MG63 (cell line): ENCODE measurements at regions not wholly inside any gene's neighbourhood (a gene's known extent, or its start where the extent isn't known, plus 50 kb on each side); places are given as distances from the start of the nearest gene placed in this dataset.

ENCODE experiments used
- DNase-seq: peaks from one replicate; pipeline ENCODE4 v3.0.0-alpha.2; 2020
- H3K27me3 ChIP-seq: fragments of 250-450 bp; sonication (Bioruptor Pico); 2 replicates; pipeline ENCODE4 v1.5.1; 2020; ENCODE audit warnings: mild to moderate bottlenecking, moderate library complexity
- H3K36me3 ChIP-seq: fragments of 250-450 bp; sonication (Bioruptor Pico); 2 replicates; pipeline ENCODE4 v1.5.1; 2020; ENCODE audit warnings: mild to moderate bottlenecking, moderate library complexity
- H3K4me3 ChIP-seq: fragments of 250-450 bp; sonication (Bioruptor Pico); 2 replicates; pipeline ENCODE4 v1.5.1; 2020; ENCODE audit warnings: mild to moderate bottlenecking, moderate library complexity
- H3K9me3 ChIP-seq: fragments of 250-450 bp; sonication (Bioruptor Pico); 2 replicates; pipeline ENCODE4 v1.5.1; 2020; ENCODE audit warnings: mild to moderate bottlenecking, moderate library complexity

GRCh38 chr19:29263305-29264135, 50.6 kb upstream of the UQCRFS1 start:
- no peaks in the 10 kb centered on the region for H3K36me3 ChIP-seq
- H3K27me3 ChIP-seq, result peaks cover 2% of the 10 kb centered on the region
- H3K9me3 ChIP-seq, result no peaks in the 10 kb centered on the region
- peak; percentile 33 for DNase-seq
- no peak overlapping the region for H3K4me3 ChIP-seq

DNA sequence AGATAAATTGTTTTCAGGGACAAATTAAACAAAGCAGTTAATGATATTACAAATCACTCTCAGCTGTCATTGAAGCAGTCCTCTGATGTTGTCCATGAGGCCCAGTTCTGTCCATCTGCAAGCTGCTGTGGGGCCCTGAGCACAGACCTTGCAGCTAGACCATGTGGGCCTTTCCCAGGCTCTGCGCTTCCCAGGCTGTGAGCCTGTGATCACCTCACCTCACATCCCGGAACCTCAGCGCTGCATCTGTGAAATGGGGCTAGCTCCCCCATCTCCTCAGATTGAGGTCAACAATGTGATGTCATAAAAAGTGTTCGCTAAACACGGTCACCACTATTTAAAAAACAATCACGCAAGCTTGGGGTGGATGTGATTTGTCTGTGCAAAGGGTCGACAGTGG, 51.9 kb upstream of the UQCRFS1 start:
- no peaks in the 10 kb centered on the region for H3K9me3 ChIP-seq
- no peak overlapping the region for H3K4me3 ChIP-seq
- H3K27me3 ChIP-seq, result peaks cover 2% of the 10 kb centered on the region
- H3K36me3 ChIP-seq, result no peaks in the 10 kb centered on the region
- no peak for DNase-seq

DNA sequence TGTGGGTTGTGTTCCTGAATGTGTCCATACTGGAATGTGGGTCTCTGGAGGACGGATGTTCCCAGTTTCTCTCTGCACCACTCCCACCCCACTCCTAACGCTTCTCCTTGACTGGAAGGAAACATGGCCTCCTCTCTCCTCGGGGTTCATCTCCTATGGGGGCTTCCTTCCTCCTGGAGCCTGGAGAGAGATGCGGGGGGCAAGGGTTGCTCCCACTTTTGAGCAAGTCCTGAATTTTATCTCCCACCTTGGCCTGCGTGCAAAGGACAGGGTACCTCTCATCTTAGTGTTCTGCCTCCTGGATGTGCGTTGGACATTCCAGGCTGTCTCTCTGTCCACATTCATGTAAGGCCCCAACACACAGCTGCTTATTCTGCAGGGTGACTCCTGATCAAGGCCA, 52.5 kb upstream of the UQCRFS1 start:
- Histone ChIP-seq H3K27me3 (peaks cover 2% of the 10 kb centered on the region), H3K9me3 (no peaks in the 10 kb centered on the region), H3K4me3 (no peak overlapping the region), H3K36me3 (no peaks in the 10 kb centered on the region)
- DNase-seq, result no peak

DNA sequence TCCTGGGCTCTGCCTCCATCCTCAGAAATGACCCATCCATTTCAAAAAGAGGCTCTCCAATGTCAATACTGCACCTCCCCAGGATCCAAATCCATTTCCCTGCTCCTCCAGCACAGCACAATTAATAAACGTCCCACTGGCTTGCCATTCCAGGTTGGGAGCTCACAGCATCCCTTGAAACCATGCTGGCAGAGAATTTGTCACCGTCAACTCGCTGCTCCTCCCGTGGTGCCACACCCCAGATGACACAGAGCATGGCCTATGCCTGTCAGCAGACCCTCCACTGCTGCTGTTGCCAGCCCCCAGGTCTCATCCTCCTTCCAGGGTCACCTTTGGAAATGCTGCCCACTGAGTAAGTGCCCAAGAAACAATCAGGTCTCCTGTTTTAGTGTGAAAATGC, 53.0 kb upstream of the UQCRFS1 start:
- H3K4me3 ChIP-seq, result no peak overlapping the region
- no peak for DNase-seq
- H3K27me3 ChIP-seq, result peaks cover 2% of the 10 kb centered on the region

DNA sequence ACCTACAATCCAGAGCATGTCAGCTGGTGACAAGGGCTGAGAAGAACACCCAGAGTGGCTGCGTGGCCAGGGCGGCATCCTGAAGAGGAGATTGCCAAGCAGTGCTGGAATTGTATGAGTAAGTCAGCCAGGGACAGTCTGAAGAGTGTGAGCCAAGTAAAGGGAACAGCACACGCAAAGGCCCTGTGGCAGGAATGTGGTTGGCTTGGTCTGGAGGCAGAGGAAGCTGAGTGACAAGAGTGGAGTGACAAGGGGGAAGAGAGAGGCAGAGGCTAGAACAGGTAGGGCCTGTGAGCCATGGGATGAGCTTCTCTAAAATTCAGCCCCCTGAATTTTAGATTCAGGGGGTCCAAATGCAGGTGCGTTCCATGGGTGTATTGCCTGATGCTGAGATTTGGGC, 53.7 kb upstream of the UQCRFS1 start:
- H3K9me3 ChIP-seq, result no peaks in the 10 kb centered on the region
- DNase-seq, result no peak
- no peaks in the 10 kb centered on the region for H3K36me3 ChIP-seq
- H3K27me3 ChIP-seq, result peaks cover 2% of the 10 kb centered on the region; the same call in 1 of the 2 replicates
- H3K4me3 ChIP-seq, result no peak overlapping the region

More for the DNA sequence above, 53.0 kb upstream of the UQCRFS1 start:
- Histone ChIP-seq H3K9me3 (no peaks in the 10 kb centered on the region), H3K36me3 (no peaks in the 10 kb centered on the region)

DNA sequence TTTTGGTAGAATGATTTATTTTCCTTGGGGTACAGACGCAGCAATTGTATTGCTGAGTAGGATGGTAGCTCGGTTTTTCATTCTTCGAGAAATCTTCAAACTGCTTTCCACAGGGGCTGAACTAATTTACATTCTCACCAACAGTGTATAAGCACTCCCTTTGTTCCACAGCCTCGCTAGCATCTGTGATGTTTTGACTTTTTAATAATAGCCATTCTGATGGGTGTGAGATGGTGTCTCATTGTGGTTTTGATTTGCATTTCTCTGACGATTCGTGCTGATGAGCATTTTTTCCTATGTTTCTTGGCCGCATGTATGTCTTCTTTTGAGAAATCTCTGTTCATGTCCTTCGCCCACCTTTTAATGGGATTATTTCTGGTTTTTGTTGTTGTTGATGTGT, 54.8 kb upstream of the UQCRFS1 start:
- Histone ChIP-seq H3K27me3 (peaks cover 2% of the 10 kb centered on the region; the same call in 1 of the 2 replicates), H3K9me3 (no peaks in the 10 kb centered on the region), H3K4me3 (no peak overlapping the region), H3K36me3 (no peaks in the 10 kb centered on the region)
- no peak for DNase-seq

DNA sequence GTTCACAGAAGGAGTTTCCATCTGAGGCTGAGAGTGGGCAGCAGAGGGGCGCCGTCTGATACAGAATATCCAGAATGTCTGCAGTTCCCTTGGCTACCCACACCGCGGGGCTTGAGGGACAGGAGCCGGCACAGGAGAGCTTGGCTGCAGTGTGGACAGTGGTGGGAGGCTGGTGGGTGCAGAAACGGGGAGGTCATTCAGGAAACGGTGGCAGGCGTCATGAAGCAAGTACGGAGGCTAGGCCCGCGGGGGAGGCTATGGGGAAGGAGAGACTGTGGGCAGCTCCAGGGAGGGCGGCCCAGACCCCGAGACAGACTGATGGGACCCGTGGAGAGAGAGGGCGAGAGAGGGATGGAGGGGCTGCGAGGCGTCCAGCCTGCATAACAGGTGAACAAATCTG, 55.2 kb upstream of the UQCRFS1 start:
- Histone ChIP-seq H3K4me3 (no peak overlapping the region), H3K9me3 (no peaks in the 10 kb centered on the region), H3K27me3 (peaks cover 2% of the 10 kb centered on the region; the same call in 1 of the 2 replicates), H3K36me3 (no peaks in the 10 kb centered on the region)
- DNase-seq, result no peak

DNA sequence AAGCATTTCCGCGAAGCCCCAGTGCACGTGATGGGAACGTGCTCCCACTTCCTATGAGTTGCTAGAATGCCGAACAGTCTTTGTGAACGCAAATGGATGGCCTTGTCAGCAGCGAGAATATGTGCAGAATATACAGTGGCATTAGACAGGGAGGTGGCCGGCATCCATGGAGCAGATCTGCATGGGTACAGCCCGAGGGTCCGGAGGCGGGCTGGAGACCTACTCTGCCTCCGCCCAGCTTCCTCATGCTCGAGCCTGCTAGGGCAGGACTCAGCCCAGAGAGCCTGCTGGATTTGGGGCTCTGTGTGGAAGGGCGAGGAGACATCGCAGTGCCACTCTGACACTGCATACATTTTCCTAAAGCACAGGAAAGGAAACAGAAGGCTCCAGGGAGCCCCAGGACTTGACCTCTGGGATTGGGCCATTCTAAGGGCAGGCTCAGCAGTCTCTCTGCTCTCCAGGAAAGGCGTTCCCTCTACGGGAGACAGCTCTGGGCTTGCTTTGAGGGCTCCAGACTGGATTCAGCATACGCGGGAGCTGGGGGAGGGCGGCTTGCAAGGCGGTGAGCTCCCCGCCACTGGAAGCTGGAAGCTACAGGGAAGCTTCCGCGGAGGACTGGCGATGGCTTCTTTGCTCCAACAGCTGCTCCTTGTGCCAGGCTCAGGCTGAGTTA, 55.9 kb upstream of the UQCRFS1 start:
- H3K9me3 ChIP-seq, result no peaks in the 10 kb centered on the region
- no peak for DNase-seq
- H3K4me3 ChIP-seq, result no peak overlapping the region
- H3K27me3 ChIP-seq, result no peaks in the 10 kb centered on the region; the same call in 1 of the 2 replicates
- H3K36me3 ChIP-seq, result no peaks in the 10 kb centered on the region

DNA sequence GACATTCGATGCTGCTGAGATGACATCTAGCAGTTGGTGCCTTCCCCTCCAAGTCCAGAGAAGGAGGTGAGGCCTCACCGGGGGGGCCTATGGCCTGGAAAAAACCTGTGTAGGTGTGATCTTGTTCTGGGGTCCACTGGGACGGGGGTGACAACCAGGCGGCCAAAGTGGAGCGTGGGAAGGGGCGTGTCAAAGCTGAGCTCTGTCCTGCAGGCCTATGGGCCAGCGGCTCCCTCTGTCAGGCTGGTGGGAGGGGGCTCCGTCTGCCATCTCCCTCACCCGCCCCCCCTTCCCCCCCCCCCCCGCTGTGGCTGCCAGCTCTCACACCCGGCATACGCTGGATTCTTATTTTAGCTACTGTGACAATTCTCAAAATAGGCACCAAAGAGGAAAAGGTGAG, 56.7 kb upstream of the UQCRFS1 start:
- Histone ChIP-seq H3K27me3 (no peaks in the 10 kb centered on the region; the same call in 1 of the 2 replicates), H3K9me3 (no peaks in the 10 kb centered on the region), H3K36me3 (no peaks in the 10 kb centered on the region), H3K4me3 (no peak overlapping the region)
- no peak for DNase-seq

DNA sequence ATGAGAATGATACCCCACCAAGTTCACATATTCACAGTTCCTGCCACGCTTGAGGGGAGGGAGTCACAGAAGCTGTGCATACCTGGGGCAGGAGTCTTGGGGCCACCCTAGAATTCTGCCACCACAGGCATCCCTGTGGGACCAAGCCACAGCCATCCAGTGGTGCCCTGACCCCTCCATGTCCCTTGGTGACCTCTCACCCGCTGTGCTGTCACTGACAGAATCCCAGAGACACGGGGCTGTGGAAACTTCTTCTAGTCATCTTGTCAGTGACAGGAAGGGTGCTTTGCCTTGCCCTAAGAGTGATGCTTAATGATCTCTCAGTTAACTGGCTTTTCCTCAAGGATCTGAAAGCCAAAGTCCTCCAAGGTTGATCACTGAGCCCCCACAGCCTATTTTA, 58.4 kb upstream of the UQCRFS1 start:
- DNase-seq, result no peak
- no peaks in the 10 kb centered on the region for H3K9me3 ChIP-seq
- no peaks in the 10 kb centered on the region for H3K36me3 ChIP-seq
- H3K4me3 ChIP-seq, result no peak overlapping the region
- no peaks in the 10 kb centered on the region; the same call in 1 of the 2 replicates for H3K27me3 ChIP-seq

- Histone ChIP-seq H3K4me3 (no peak overlapping the region), H3K9me3 (no peaks in the 10 kb centered on the region), H3K27me3 (no peaks in the 10 kb centered on the region; the same call in 1 of the 2 replicates), H3K36me3 (no peaks in the 10 kb centered on the region)
- DNase-seq, result no peak
These were observed 59.0 kb upstream of the UQCRFS1 start for GRCh38 chr19:29271911-29272310.

GRCh38 chr19:29273000-29273640, 60.2 kb upstream of the UQCRFS1 start:
- H3K4me3 ChIP-seq, result no peak overlapping the region
- H3K9me3 ChIP-seq, result no peaks in the 10 kb centered on the region
- peaks cover under 1% of the 10 kb centered on the region for H3K27me3 ChIP-seq
- no peak for DNase-seq
- no peaks in the 10 kb centered on the region for H3K36me3 ChIP-seq

DNA sequence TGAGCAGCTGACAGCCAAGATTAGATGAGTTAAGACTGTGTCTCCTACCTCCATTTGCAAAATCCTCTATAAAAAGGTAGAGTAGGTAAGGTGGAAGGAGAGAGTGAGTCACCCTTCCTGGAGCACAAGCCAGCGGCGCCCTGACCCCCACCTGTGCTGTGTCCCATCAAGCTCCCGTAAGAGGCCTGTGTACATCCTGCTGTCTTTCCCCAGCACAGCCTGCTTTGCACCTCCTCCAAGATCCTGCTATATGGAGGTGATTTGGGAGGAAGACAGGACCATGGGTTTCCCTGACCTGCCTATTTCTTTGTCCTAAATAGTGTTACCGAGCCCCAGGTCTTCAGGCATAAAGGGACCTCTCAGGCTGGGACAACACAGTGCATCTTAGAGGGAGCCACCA, 62.3 kb upstream of the UQCRFS1 start:
- Histone ChIP-seq H3K4me3 (no peak overlapping the region), H3K9me3 (no peaks in the 10 kb centered on the region), H3K27me3 (peaks cover 7% of the 10 kb centered on the region; the same call in 1 of the 2 replicates), H3K36me3 (no peaks in the 10 kb centered on the region)
- DNase-seq, result no peak

DNA sequence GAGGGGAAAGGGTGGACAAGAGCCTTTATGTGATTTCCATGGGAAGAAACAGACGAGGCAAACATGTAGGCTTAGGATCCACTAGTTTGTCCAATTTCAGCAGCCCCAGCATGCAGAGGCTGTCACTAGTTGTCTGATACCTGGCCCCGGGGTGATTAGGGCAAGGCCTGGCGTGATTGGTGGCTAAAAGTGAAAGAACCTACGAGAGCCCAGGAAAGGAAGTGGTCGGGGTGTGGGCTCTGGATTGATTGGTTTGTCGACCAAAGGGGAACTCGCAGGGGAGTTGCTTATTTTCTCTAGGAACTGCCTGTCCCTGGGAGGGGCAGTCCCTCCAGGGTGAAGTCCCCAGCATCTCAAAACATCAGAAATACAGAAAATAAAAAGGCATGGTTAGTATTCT, 64.2 kb upstream of the UQCRFS1 start:
- peak; percentile 50 for DNase-seq
- Histone ChIP-seq H3K36me3 (no peaks in the 10 kb centered on the region), H3K9me3 (no peaks in the 10 kb centered on the region), H3K4me3 (no peak overlapping the region), H3K27me3 (peaks cover 7% of the 10 kb centered on the region; the same call in 1 of the 2 replicates)

DNA sequence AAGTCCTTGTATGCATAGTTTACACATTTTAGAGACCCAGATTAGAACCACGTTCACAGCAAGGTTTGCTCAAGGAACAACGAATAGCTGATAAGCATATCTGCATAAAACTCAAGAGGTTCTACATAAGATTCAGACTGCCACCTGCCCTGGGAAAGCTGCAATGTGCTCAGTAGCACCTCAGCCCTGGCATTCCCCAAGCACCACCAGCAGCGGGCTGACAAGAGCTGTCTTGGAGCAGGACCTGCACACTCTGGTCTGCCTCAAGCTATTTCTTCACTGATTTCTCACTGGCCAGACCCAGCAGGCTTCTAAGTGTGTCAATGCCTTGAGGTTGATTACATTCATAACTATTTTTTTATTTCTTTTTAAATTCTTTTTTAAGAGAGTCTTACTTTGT, 65.8 kb upstream of the UQCRFS1 start:
- Histone ChIP-seq H3K9me3 (no peaks in the 10 kb centered on the region), H3K36me3 (no peaks in the 10 kb centered on the region), H3K4me3 (no peak overlapping the region), H3K27me3 (peaks cover 7% of the 10 kb centered on the region; the same call in 1 of the 2 replicates)
- DNase-seq, result no peak

- Histone ChIP-seq H3K36me3 (no peaks in the 10 kb centered on the region), H3K9me3 (no peaks in the 10 kb centered on the region), H3K4me3 (no peak overlapping the region), H3K27me3 (0 out of 2 replicates have a peak, but pooled peaks cover 8% of the 10 kb centered on the region)
- DNase-seq, result no peak
These were observed 70.4 kb upstream of the UQCRFS1 start for GRCh38 chr19:29283366-29283765.

DNA sequence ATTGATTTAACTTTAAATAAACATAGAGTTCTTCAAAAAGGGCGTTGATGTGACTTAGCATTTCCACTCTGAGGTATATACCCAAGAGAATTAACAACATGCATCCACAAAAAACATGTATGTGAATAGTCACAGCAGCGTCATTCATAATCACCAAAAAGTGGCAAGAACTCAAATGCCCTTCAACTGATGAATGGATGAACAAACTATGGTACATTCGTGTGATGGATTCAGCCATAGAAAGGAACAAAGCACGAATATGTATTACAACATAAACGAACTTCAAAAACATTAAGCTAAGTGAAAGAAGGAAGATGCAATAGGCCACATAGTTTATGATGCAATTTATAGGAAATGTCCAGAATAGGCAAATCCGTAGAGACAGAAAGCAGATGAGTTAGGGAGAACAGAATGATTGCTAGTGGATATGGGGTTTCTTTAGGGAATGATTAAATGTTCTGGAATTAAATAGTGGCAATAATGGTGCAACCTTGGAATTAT, 72.3 kb upstream of the UQCRFS1 start:
- Histone ChIP-seq H3K36me3 (no peaks in the 10 kb centered on the region), H3K9me3 (no peaks in the 10 kb centered on the region), H3K4me3 (no peak overlapping the region), H3K27me3 (0 out of 2 replicates have a peak, but pooled peaks cover 4% of the 10 kb centered on the region)
- no peak for DNase-seq
